VCaP (cell line): ENCODE measurements at regions not wholly inside any gene's neighbourhood (a gene's known extent, or its start where the extent isn't known, plus 50 kb on each side); places are given as distances from the start of the nearest gene placed in this dataset.
A peak's percentile ranks its signal among the peaks of the same experiment; 100 is the strongest.

Experiments used
- H3K27ac ChIP-seq: fragments of 450-650 bp; 2 replicates; pipeline ENCODE4 v1.5.1; 2017
- CTCF ChIP-seq: fragments of 450-650 bp; conservative IDR thresholded peaks from 2 replicates; pipeline ENCODE4 v1.5.1; 2017; ENCODE audit warnings: mild to moderate bottlenecking, moderate library complexity

- no peak for TF ChIP-seq CTCF
- H3K27ac ChIP-seq = peak overlapping the region; percentile 17; the same call in 1 of the 2 replicates
Measured at GRCh38 chr6:22067671-22068070, 229.2 kb downstream of the PRL start.

- TF ChIP-seq CTCF = no peak
- H3K27ac ChIP-seq = no peak overlapping the region
Measured at GRCh38 chr6:22068561-22069305, 228.1 kb downstream of the PRL start.

GRCh38 chr6:22069306-22069800 lies 227.5 kb downstream of the PRL start:
- TF ChIP-seq CTCF = no peak
- H3K27ac ChIP-seq = no peak overlapping the region

GRCh38 chr6:22071270-22072041 lies 225.4 kb downstream of the PRL start:
- no peak for TF ChIP-seq CTCF
- no peak overlapping the region for H3K27ac ChIP-seq

- no peak for TF ChIP-seq CTCF
- H3K27ac ChIP-seq = no peak overlapping the region
Measured at GRCh38 chr6:22072949-22073348, 223.9 kb downstream of the PRL start.

GRCh38 chr6:22073516-22074198 lies 223.2 kb downstream of the PRL start:
- no peak for TF ChIP-seq CTCF
- no peak overlapping the region for H3K27ac ChIP-seq

- no peak overlapping the region for H3K27ac ChIP-seq
- no peak for TF ChIP-seq CTCF
Measured at GRCh38 chr6:22078288-22078687, 218.5 kb downstream of the PRL start.
